Right lobe of liver (tissue), 6 donors: ENCODE measurements at regions not wholly inside any gene's neighbourhood (a gene's known extent, or its start where the extent isn't known, plus 50 kb on each side); places are given as distances from the start of the nearest gene placed in this dataset.
A peak's percentile ranks its signal among the peaks of the same experiment; 100 is the strongest.

Experiments
- ATAC-seq, 4 donors: fragments of 200-7000 bp; cut with Tn5 transposase; one replicate each; pipeline ENCODE4 v1.9.1; 2020; ENCODE audit warnings: mild to moderate bottlenecking in 4 of 4, moderate library complexity in 4 of 4
- DNase-seq, 3 donors: peaks; one replicate each; pipeline ENCODE4 v3.0.0-alpha.2; 2020
- H3K27ac ChIP-seq, 3 donors: fragments of 200-600 bp; one replicate each; pipeline ENCODE4 v1.8.0; 2022
- H3K27me3 ChIP-seq, 2 donors: fragments of 200-600 bp; one replicate each; pipeline ENCODE4 v1.8.0; 2022
- H3K36me3 ChIP-seq, 4 donors: fragments of 200-600 bp; sonication (generic) in 1 of 4; one replicate each; pipeline versions ENCODE4 v1.5.1 to v1.8.0; 2017 to 2022; ENCODE audit warnings: control low read depth in 1 of 4
- H3K4me1 ChIP-seq, 4 donors: fragments of 200-600 bp; sonication (generic) in 1 of 4; one replicate each; pipeline versions ENCODE4 v1.5.1 to v1.8.0; 2017 to 2022; ENCODE audit warnings: control low read depth in 1 of 4
- H3K4me3 ChIP-seq, 3 donors: fragments of 200-600 bp; one replicate each; pipeline ENCODE4 v1.8.0; 2022
- H3K9me3 ChIP-seq, 4 donors: fragments of 200-600 bp; sonication (generic) in 1 of 4; one replicate each; pipeline versions ENCODE4 v1.5.1 to v1.8.0; 2017 to 2022; ENCODE audit warnings: control low read depth in 1 of 4
- CTCF ChIP-seq, 4 donors: fragments of 200-600 bp in 3 of 4; fragments of 450-650 bp in 1 of 4; IDR thresholded peaks; one replicate each; pipeline versions ENCODE4 v1.5.1 to v1.8.0; 2016 to 2022; ENCODE audit warnings: antibody characterized with exemption in 4 of 4, mild to moderate bottlenecking in 2 of 4
- POLR2A ChIP-seq: fragments of 450-650 bp; IDR thresholded peaks from one replicate; pipeline ENCODE4 v1.6.1; 2017; ENCODE audit warnings: antibody characterized with exemption, mild to moderate bottlenecking
- WGBS: methylation state at CpG from one replicate; pipeline ENCODE4 v1.1.6; 2018; ENCODE audit warnings: low coverage, low lambda C conversion rate; ENCODE audit not compliant: insufficient coverage; ENCODE audit errors: missing lambda C conversion rate; 5-methylcytosine and 5-hydroxymethylcytosine counted together
- intact Hi-C, 2 donors: fragments of 100-400 bp; cut with DNase I; formaldehyde crosslinking; loops; one replicate each; pipeline versions ENCODE4 v1.11.2 to v1.14.1; 2022
- donor health status: DM: no; HTN: yes; CAD: no.
- donor health status: DM: no; HTN: no; CAD: no.
- donor health status: DM: no; HTN: no; CAD: no.
- donor health status: DM: no; HTN: yes; CAD: no.
- donor health status: DM: no; HTN: yes; CAD: no.

- intact Hi-C loops = no loop called here
- Histone ChIP-seq H3K36me3 (no peaks in the 10 kb centered on the region), H3K27me3 (no peaks in the 10 kb centered on the region), H3K9me3 (no peaks in the 10 kb centered on the region), H3K4me3 (no peak overlapping the region), H3K27ac (no peak overlapping the region), H3K4me1 (peaks cover 0 to 2% (median 0%) of the 10 kb centered on the region in 4 donors)
- TF ChIP-seq POLR2A = no peak
- no peak for TF ChIP-seq CTCF (IDR thresholded peaks at IDR 0.05)
- 80% methylated on average over 2 of the region's 6 CpGs for WGBS
- DNase-seq (no peak), ATAC-seq (no peak)
Observed at GRCh38 chr1:43067233-43067745, 104.8 kb downstream of the EBNA1BP2 start.

GRCh38 chr1:43066578-43066977 is 105.5 kb downstream of the EBNA1BP2 start:
- DNase-seq = no peak
- TF ChIP-seq POLR2A (no peak), CTCF (IDR thresholded peaks at IDR 0.05) (no peak)
- H3K4me1 ChIP-seq = peaks cover 0 to 2% (median 0%) of the 10 kb centered on the region in 4 donors
- no peak for ATAC-seq
- intact Hi-C loops = no loop called here
- no peaks in the 10 kb centered on the region for H3K9me3 ChIP-seq
- no peaks in the 10 kb centered on the region for H3K27me3 ChIP-seq
- no peak overlapping the region for H3K27ac ChIP-seq
- WGBS = no CpG with 5 or more reads among the region's 9 CpGs
- H3K36me3 ChIP-seq = no peaks in the 10 kb centered on the region
- H3K4me3 ChIP-seq = no peak overlapping the region

- ATAC-seq (peak in 1 of 4 donors; percentile 16), DNase-seq (no peak)
- Histone ChIP-seq H3K4me3 (no peak overlapping the region), H3K4me1 (peaks cover 0 to 2% (median 0%) of the 10 kb centered on the region in 4 donors), H3K9me3 (no peaks in the 10 kb centered on the region), H3K27me3 (no peaks in the 10 kb centered on the region), H3K27ac (no peak overlapping the region), H3K36me3 (no peaks in the 10 kb centered on the region)
- intact Hi-C loops = no loop called here
- no peak for TF ChIP-seq POLR2A
- no peak for TF ChIP-seq CTCF (IDR thresholded peaks at IDR 0.05)
- 77% methylated on average over 9 of the region's 13 CpGs for WGBS
Observed at GRCh38 chr1:43065616-43066399, 106.3 kb downstream of the EBNA1BP2 start.

- H3K27ac ChIP-seq = no peak overlapping the region
- no peaks in the 10 kb centered on the region for H3K36me3 ChIP-seq
- 83% methylated on average over 1 of the region's 5 CpGs for WGBS
- intact Hi-C loops = no loop called here
- TF ChIP-seq POLR2A (no peak), CTCF (IDR thresholded peaks at IDR 0.05) (no peak)
- no peaks in the 10 kb centered on the region for H3K9me3 ChIP-seq
- peaks cover 0 to 2% (median 0%) of the 10 kb centered on the region in 4 donors for H3K4me1 ChIP-seq
- no peak overlapping the region for H3K4me3 ChIP-seq
- DNase-seq (no peak), ATAC-seq (no peak)
- no peaks in the 10 kb centered on the region for H3K27me3 ChIP-seq
Observed at GRCh38 chr1:43065191-43065590, 106.5 kb upstream of the SLC2A1 start.
